Neural crest cell (in vitro differentiated cells): ENCODE measurements at regions not wholly inside any gene's neighbourhood (a gene's known extent, or its start where the extent isn't known, plus 50 kb on each side); places are given as distances from the start of the nearest gene placed in this dataset.

Source experiments
- DNase-seq: peaks from one replicate; pipeline ENCODE4 v3.0.0; 2021; ENCODE audit warnings: low read depth, mixed read lengths, low spot score
- H3K27ac Mint-ChIP-seq: one replicate; pipeline ENCODE4 v1.8.0; 2021; ENCODE audit warnings: mild to moderate bottlenecking, mixed read lengths; ENCODE audit not compliant: unreplicated experiment
- H3K27me3 Mint-ChIP-seq: 2 replicates; pipeline ENCODE4 v1.8.0; 2021; ENCODE audit warnings: low read depth, mild to moderate bottlenecking, mixed read lengths
- H3K36me3 Mint-ChIP-seq: 2 replicates; pipeline ENCODE4 v1.8.0; 2021; ENCODE audit warnings: low read depth, mild to moderate bottlenecking, mixed read lengths
- H3K4me1 Mint-ChIP-seq: 2 replicates; pipeline ENCODE4 v1.8.0; 2021; ENCODE audit warnings: mixed read lengths
- H3K4me3 Mint-ChIP-seq: one replicate; pipeline ENCODE4 v1.8.0; 2021; ENCODE audit warnings: mild to moderate bottlenecking, mixed read lengths
- H3K9me3 Mint-ChIP-seq: 2 replicates; pipeline ENCODE4 v1.8.0; 2021; ENCODE audit warnings: mixed read lengths
- TF ChIP-seq, protein P1 (sequence below): fragments of 200-600 bp; sonication (generic); conservative IDR thresholded peaks from 2 replicates; pipeline ENCODE4 v1.5.0; 2021; ENCODE audit warnings: antibody characterized with exemption, mild to moderate bottlenecking

DNA sequence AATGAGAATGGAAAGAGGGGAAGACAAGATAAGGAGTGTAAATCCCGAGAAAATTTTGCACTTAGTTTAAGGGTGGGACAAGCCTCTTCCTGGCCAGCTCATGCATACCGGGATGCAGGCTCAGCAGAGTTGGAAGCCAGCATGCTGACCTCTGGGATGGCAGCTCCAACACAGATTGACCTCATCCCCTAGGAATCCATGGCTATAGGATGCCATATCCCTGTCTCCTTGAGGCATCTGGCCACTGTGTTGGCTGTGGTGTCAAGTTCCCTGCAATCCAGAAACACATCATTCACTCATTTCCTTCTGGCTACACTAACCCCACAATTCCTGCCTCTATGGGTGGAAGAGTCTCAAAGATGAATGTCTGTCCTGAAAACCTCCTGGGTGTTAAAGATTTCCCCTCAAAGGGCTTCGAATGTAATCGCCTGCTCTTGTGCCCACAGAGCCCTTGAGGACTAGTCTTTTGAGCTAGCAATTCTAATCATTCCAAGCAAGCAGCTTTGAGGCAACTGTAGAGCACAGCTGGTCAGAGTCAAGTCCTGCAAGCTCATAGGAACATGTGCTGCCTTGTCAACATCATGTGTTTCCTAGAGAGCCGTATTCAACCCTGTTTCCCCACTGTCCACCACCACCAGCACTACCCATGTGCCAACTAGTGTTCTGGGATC lies 141.4 kb downstream of the PMP22 start:
- Mint-ChIP-seq H3K27ac (no peak overlapping the region), H3K4me3 (no peak overlapping the region), H3K4me1 (peaks cover 10% of the 10 kb centered on the region), H3K27me3 (no peaks in the 10 kb centered on the region), H3K9me3 (peaks cover 5% of the 10 kb centered on the region), H3K36me3 (no peaks in the 10 kb centered on the region)
- DNase-seq = no peak
- TF ChIP-seq, protein P1, sequence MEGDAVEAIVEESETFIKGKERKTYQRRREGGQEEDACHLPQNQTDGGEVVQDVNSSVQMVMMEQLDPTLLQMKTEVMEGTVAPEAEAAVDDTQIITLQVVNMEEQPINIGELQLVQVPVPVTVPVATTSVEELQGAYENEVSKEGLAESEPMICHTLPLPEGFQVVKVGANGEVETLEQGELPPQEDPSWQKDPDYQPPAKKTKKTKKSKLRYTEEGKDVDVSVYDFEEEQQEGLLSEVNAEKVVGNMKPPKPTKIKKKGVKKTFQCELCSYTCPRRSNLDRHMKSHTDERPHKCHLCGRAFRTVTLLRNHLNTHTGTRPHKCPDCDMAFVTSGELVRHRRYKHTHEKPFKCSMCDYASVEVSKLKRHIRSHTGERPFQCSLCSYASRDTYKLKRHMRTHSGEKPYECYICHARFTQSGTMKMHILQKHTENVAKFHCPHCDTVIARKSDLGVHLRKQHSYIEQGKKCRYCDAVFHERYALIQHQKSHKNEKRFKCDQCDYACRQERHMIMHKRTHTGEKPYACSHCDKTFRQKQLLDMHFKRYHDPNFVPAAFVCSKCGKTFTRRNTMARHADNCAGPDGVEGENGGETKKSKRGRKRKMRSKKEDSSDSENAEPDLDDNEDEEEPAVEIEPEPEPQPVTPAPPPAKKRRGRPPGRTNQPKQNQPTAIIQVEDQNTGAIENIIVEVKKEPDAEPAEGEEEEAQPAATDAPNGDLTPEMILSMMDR = no peak

DNA sequence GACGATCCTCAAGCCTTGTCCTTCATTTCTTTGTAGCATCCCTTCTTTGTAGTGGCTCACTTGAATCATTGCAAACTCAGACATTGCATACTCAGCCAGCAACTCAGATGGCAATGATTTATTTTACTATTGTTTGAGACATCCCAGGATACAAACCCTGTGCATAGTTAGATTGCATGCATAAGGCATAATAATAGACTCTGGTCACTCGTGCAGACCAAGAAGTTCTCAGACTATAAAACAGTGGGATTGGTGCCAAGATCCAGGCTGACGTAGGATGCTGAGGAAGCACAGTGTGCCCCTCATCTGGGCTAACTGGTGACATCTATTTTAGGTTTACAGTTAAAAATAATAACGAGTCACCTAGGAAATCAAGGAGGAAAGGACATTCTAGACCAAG lies 142.3 kb downstream of the PMP22 start:
- DNase-seq = no peak
- Mint-ChIP-seq H3K27me3 (no peaks in the 10 kb centered on the region), H3K36me3 (peaks cover 2% of the 10 kb centered on the region), H3K4me1 (peaks cover 10% of the 10 kb centered on the region), H3K27ac (peak overlapping the region; percentile 23), H3K9me3 (peaks cover 5% of the 10 kb centered on the region), H3K4me3 (no peak overlapping the region)
- TF ChIP-seq, protein P1 = no peak

DNA sequence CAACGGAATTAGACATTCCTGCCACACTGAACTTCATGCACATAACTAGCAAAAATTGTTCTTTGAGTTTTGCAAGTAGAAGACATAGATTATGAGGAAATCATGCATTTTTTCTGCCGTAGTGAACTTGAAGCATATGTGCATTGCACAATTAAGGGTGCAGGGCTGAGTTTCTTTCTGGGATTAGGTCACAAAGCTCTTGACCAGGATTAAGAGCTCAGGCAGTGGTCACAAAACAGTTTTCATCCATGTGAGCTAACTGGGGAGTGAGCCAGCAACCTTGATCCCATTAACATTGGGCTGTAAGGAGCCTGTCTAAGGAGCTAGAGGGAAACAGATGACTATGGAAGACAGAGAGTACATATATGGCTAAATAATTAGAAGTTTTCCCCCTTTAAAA lies 143.7 kb downstream of the PMP22 start:
- Mint-ChIP-seq H3K4me3 (no peak overlapping the region), H3K9me3 (peaks cover 8% of the 10 kb centered on the region), H3K4me1 (peaks cover 17% of the 10 kb centered on the region), H3K27me3 (no peaks in the 10 kb centered on the region), H3K27ac (no peak overlapping the region), H3K36me3 (peaks cover 5% of the 10 kb centered on the region)
- no peak for DNase-seq
- TF ChIP-seq, protein P1 = no peak

DNA sequence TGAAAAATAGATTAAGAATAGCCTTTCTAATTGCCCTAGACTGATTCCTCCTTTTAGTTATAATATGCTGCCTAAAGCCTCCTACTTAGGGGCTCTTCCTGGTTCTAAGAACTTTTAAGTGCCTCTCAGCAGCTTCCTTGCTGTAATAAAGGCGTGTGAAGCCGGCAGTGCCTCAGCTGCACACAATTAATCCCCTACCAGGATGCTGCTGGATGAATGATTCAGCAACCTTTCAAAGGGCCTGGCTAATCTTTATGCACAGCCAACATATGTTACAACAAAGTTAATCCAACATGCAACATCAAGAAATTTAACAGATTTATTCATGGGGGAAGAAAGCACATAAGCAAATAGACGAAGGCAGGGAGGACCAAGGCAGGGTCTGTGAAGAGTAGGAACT lies 145.2 kb downstream of the PMP22 start:
- Mint-ChIP-seq H3K4me3 (no peak overlapping the region), H3K4me1 (peaks cover 17% of the 10 kb centered on the region), H3K27ac (no peak overlapping the region), H3K27me3 (no peaks in the 10 kb centered on the region), H3K36me3 (peaks cover 9% of the 10 kb centered on the region), H3K9me3 (peaks cover 9% of the 10 kb centered on the region)
- TF ChIP-seq, protein P1 = no peak
- DNase-seq = no peak

DNA sequence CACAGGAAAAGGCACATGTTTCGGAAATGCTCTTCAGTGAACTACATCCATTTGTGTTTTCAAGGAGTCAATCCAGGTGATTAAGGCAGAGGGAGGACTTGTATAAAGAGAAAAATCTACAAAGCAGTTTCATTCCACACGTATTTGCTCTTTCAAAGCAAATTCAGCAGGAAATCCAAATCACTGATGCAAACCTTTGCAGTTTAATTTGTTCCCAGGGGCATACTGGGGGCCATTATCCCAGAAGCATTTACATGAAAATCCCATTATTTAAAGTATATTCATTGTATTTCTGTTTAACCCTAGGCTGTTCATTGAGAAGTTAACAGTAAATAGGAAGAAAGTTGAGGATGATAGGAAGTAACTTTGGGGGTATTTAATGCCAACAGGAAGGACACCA lies 147.9 kb downstream of the PMP22 start:
- peaks cover 10% of the 10 kb centered on the region for H3K9me3 Mint-ChIP-seq
- no peak for DNase-seq
- peaks cover 9% of the 10 kb centered on the region for H3K36me3 Mint-ChIP-seq
- peaks cover 31% of the 10 kb centered on the region for H3K4me1 Mint-ChIP-seq
- no peak overlapping the region for H3K27ac Mint-ChIP-seq
- no peaks in the 10 kb centered on the region for H3K27me3 Mint-ChIP-seq
- H3K4me3 Mint-ChIP-seq = no peak overlapping the region
- TF ChIP-seq, protein P1 = no peak
